HG03175 (cell line): ENCODE measurements at regions not wholly inside any gene's neighbourhood (a gene's known extent, or its start where the extent isn't known, plus 50 kb on each side); places are given as distances from the start of the nearest gene placed in this dataset.
"Not testable (repeated sequence)": the region's sequence is repeated elsewhere in the genome, so short reads cannot be mapped to it uniquely, and the experiment has no call there.

Experiments used
- ATAC-seq: cut with Tn5 transposase; IDR thresholded peaks from one replicate; pipeline ENCODE4 v1.9.1; 2021; ENCODE audit warnings: mild to moderate bottlenecking, moderate library complexity; ENCODE audit not compliant: unreplicated experiment

- ATAC-seq, result no peak
These were observed 567.2 kb downstream of the PTPRU start for GRCh38 chr1:29803486-29803885.

GRCh38 chr1:29802181-29803068 lies 566.1 kb downstream of the PTPRU start:
- no peak for ATAC-seq

- ATAC-seq, result no peak
These were observed 565.2 kb downstream of the PTPRU start for GRCh38 chr1:29801561-29801973.

- no peak for ATAC-seq
These were observed 564.7 kb downstream of the PTPRU start for GRCh38 chr1:29801003-29801402.

GRCh38 chr1:29800522-29800956 lies 564.2 kb downstream of the PTPRU start:
- ATAC-seq, result no peak

DNA sequence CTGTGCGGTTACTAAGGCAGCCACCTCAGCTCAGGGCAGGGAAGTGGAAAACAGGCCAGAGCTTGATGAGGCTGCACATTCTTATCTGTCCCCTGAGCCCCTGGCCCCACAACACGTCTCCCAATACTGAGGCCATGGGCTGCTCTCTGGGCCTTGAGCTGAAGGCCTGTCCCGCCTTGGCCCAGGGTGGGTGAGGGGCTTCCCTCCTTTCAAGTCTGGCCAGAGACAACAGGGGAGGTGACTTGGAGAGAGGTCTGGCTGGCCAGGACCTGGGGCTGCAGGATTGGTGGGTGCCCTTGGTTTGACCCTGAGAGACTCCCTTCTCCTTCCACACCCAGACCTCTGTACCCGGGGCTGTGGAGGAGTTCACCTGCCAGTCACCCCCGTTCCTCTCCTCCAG lies 563.8 kb downstream of the PTPRU start:
- no peak for ATAC-seq

DNA sequence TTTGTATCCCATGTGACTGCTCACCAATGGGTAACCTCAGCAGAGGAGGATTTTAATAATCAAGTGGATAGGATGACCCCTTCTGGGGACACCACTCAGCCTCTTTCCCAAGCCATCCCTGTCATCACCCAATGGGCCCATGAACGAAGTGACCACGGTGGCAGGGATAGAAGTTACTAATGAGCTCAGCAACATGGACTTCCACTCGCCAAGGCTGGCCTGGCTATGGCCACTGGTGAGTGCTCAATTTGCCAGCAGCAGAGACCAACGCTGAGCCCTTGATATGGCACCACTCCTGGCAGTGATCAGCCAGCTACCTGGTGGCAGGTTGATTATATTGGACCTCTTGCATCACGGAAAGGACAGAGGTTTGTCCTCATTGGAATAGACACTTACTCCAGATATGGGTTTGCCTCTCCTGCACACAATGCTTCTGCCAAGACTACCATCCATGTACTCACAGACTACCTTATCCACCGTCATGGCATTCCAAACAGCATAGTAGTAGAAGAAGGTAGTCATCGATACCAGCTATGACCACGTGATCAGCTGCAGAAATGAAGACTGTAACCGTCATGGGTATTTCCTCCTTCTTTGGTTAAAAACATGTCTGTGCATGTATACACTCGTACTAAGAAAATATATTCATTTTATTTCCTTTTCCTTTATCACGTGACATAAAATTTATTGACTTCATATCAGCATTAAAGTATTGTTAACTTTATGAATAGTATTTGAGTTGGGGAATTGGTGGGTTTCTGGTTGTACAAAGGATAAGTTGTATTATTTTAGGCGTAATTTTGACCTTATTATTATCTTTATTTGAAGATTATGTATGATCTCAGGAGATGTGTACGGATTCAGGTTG lies 562.6 kb downstream of the PTPRU start:
- no peak for ATAC-seq

DNA sequence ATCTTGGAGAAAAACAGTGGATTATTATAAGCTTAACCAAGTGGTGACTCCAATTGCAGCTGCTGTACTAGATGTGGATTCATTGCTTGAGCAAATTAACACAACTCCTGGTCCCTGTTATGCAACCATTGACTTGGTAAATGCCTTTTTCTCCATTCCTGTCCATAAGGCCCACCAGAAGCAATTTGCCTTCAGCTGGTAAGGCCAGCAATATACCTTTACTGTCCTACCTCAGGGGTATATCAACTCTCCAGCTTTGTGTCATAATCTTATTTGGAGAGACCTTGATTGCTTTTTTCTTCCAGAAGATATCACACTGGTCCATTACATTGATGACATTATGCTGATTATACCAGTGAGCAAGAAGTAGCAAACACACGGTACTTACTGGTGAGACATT lies 560.8 kb downstream of the PTPRU start:
- ATAC-seq, result not testable (repeated sequence)

- ATAC-seq, result not testable (repeated sequence)
These were observed 559.6 kb downstream of the PTPRU start for GRCh38 chr1:29795965-29796364.

DNA sequence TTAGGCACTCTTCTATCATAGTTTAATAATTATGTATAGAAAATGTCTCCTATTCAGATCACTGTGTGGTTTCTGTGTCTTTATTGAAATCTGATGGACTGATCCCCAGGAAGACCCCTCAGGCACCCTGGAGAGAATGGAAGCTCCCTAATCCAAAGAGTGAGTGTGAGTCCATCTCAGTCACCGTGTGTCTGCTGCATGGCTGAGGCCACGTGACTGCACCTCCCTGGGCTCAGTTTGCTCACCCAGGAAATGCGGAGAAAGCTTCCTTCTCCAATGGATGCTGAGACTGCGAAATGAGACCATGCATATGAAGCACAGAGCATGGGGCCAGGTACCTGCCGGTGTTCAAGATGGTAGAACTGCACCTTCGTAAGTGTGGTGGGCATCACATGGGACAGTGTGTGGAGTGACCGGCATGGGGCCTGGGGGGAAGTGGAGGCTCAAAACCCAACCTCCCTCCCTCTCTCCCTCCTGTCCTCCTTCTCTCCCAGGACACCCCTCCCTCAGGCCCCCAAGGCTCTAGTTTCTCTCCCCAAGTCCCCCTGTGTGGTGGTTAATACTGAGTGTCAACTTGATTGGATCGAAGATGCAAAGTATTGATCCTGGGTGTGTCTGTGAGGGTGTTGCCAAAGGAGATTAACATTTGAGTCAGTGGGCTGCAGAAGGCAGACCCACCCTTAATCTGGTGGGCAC lies 557.5 kb downstream of the PTPRU start:
- ATAC-seq, result no peak

- no peak for ATAC-seq
These were observed 556.8 kb downstream of the PTPRU start for GRCh38 chr1:29793101-29793546.

GRCh38 chr1:29789910-29790247 lies 553.6 kb downstream of the PTPRU start:
- ATAC-seq, result no peak

DNA sequence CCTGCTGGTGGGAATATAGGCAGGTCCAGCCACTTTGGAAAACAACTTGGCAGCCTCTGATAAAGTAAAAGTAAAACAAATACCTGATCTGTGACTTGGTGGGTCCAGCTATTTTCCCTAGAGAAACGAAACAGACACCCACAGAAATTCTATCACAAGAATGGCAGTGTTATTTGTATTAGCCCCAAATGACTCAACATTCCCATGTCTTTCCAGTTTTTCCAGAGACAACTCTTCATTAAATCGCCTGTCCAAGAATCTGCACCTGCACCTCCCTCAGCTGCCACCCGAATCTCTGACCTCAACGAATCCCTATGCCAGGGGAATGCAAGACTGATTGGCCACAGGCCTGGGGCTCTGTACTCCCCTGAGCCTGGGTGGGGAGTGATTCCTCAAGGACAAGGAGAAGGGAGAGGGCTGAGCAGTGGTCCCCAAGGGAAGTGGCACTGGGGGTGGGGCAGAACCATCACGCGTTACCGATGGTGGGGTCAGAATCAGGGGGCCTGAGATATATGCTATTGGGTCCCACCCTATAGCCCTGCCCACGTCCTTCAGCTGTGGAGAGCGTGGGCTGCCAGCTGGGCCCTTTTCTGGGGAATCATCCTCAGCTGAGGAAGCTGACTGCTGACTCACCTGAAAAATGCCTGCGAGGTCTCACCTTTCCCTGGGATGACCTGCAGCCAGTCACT lies 553.0 kb downstream of the PTPRU start:
- no peak for ATAC-seq

- no peak for ATAC-seq
These were observed 550.7 kb downstream of the PTPRU start for GRCh38 chr1:29786791-29787732.

DNA sequence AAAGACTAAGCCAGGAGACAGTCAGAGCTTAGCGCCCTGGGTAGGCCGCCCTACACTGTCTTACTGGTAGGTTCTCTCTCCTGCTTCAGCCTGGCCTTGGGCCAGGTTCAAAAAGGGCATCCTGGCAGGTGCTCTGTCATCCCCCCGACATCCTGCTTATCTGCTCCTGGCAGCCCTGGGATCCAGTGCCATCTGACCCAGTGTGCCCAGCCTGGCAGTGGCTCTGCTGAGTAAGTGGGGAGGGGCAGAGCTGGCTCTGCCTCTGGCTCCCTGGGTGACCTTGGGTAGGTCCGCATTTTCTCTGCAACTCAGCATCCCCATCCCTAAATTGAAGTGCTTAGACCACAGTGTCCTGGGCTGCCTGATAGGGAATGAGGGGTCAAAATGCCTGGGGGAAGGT lies 549.9 kb downstream of the PTPRU start:
- no peak for ATAC-seq

DNA sequence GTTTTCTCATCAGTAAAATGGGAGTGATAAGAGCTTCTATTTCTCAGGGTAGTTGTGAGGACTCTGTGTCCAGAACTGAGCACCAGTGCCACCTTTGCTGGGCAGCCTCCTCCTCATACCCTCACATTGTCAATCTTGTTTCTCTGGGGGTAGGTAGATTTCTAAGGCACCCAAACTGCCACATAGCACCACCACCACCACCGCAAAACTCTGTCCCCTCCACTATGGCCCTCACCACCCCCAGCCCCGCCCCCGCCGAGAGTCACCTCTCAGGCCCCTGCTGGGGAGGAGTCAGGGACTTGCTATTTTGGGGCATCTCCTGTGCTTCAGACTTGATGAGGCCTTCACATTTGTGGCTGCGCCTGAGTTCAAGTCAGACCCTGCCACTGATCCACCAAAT lies 549.2 kb downstream of the PTPRU start:
- ATAC-seq, result no peak

DNA sequence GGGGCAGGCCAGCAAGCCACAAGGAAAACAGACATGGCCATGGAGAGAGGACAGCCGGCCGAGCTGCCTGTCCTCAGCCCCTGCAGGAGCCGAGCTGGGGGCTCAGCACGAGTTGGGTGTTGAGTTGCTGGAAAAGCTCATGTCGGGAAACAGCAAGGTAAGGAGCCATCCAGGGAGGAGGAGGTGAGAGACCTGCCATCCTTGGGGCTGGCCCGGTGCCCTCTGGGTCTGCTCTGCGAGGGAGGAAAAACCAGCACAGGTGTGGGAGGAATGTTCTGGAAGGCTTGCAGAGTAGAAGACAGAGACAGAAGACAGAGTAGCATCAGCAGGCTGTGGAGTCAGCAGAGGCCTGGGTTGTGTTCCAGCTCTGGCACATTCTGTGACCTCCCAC lies 548.8 kb downstream of the PTPRU start:
- ATAC-seq, result no peak

DNA sequence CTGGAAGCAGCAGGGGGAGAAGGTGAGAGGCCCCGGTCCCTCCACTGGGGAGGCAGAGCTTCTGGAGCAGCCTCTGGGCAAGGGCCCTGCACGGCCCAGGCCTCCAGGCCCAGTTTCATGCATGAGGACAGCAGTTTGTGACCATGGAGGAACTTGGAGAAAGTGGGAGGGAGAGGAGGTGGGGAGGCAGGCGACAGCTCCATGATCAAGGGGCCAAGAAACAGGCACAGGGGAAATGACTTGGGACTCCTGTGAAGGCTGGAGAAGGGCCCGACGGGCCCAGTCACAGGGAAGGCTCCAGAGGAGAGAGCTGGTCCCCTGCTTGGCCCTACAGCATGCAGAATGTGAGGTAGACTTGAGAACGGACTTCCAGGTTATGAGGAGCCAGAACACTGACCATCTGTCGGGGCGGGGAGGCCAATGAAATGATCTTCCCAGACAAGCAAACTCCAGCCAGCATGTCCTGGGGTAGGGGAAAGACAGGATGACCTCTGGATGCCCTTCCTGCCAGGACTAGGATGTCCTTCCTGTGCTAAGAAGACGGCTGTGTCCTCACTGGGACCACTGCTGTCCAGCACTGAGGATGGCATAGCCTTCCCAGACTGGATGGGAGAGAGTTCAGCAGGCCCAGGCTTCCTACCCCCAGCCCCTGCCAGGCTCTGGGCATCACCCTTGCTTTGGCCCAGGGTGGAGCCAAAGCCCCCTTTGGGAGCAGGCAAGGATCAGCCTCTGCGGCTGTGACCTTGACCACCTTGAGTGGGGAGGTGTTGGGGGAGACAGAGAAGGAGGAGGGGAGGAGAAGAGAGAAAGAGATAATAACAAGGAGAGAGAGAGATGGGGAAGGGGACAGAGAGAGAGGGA lies 548.2 kb downstream of the PTPRU start:
- ATAC-seq, result no peak
